ENCODE measurements at regions not wholly inside any gene's neighbourhood (a gene's known extent, or its start where the extent isn't known, plus 50 kb on each side); places are given as distances from the start of the nearest gene placed in this dataset.
A peak's percentile ranks its signal among the peaks of the same experiment; 100 is the strongest.

- ATAC-seq (replicated peaks) (peak; percentile 77 to 80), DNase-seq (peak; percentile 68)
- no peaks in the 10 kb centered on the region for H3K9me3 Mint-ChIP-seq
- peaks cover 19 to 42% of the 10 kb centered on the region in 2 donors for H3K4me1 Mint-ChIP-seq
- H3K27ac Mint-ChIP-seq, result peak overlapping the region; percentile 100
- peak overlapping the region; percentile 94 to 98 for H3K4me3 Mint-ChIP-seq
- no peaks in the 10 kb centered on the region for H3K27me3 Mint-ChIP-seq
- H3K36me3 Mint-ChIP-seq, result peaks cover 24 to 30% of the 10 kb centered on the region in 2 donors
Observed at GRCh38 chr13:50082426-50083281, 67.4 kb downstream of the KCNRG start.

GRCh38 chr13:50085063-50085462 lies 69.8 kb downstream of the KCNRG start:
- no peak overlapping the region for H3K27ac Mint-ChIP-seq
- no peak for DNase-seq
- peaks cover 16 to 31% of the 10 kb centered on the region in 2 donors for H3K4me1 Mint-ChIP-seq
- H3K36me3 Mint-ChIP-seq, result peaks cover 22 to 30% of the 10 kb centered on the region in 2 donors
- no peaks in the 10 kb centered on the region for H3K27me3 Mint-ChIP-seq
- peak overlapping the region in 1 of 2 donors; percentile 16 for H3K4me3 Mint-ChIP-seq
- no peak for ATAC-seq (replicated peaks)
- no peaks in the 10 kb centered on the region for H3K9me3 Mint-ChIP-seq

GRCh38 chr13:50089633-50090032 lies 74.4 kb downstream of the KCNRG start:
- Mint-ChIP-seq H3K4me3 (no peak overlapping the region), H3K27me3 (no peaks in the 10 kb centered on the region), H3K9me3 (no peaks in the 10 kb centered on the region), H3K4me1 (peaks cover 10 to 20% of the 10 kb centered on the region in 2 donors), H3K27ac (no peak overlapping the region), H3K36me3 (peaks cover 14 to 16% of the 10 kb centered on the region in 2 donors)
- ATAC-seq (replicated peaks), result no peak
- no peak for DNase-seq

- no peak overlapping the region for H3K27ac Mint-ChIP-seq
- H3K4me1 Mint-ChIP-seq, result peaks cover 10 to 19% of the 10 kb centered on the region in 2 donors
Observed at GRCh38 chr13:50090211-50090610, 75.0 kb downstream of the KCNRG start.

GRCh38 chr13:50094615-50095293 lies 79.5 kb downstream of the KCNRG start:
- ATAC-seq (replicated peaks) (peak in 1 of 2 donors; percentile 39), DNase-seq (no peak)
- Mint-ChIP-seq H3K27me3 (no peaks in the 10 kb centered on the region), H3K9me3 (peaks cover 10 to 12% of the 10 kb centered on the region in 2 donors), H3K4me1 (peaks cover 14 to 30% of the 10 kb centered on the region in 2 donors), H3K36me3 (peaks cover 25 to 31% of the 10 kb centered on the region in 2 donors), H3K27ac (no peak overlapping the region), H3K4me3 (no peak overlapping the region)

More at GRCh38 chr13:50090211-50090610, 75.0 kb downstream of the KCNRG start:
- Mint-ChIP-seq H3K9me3 (no peaks in the 10 kb centered on the region), H3K27me3 (no peaks in the 10 kb centered on the region), H3K36me3 (peaks cover 14 to 16% of the 10 kb centered on the region in 2 donors), H3K4me3 (no peak overlapping the region)
- DNase-seq (no peak), ATAC-seq (replicated peaks) (no peak)

GRCh38 chr13:50098693-50099092 lies 83.4 kb downstream of the KCNRG start:
- H3K36me3 Mint-ChIP-seq, result peaks cover 43 to 47% of the 10 kb centered on the region in 2 donors
- H3K4me1 Mint-ChIP-seq, result peaks cover 24 to 48% of the 10 kb centered on the region in 2 donors
- DNase-seq, result no peak
- peak overlapping the region in 1 of 2 donors; percentile 57 for H3K4me3 Mint-ChIP-seq
- peak overlapping the region; percentile 88 for H3K27ac Mint-ChIP-seq
- H3K27me3 Mint-ChIP-seq, result no peaks in the 10 kb centered on the region
- H3K9me3 Mint-ChIP-seq, result peaks cover 10 to 12% of the 10 kb centered on the region in 2 donors
- no peak for ATAC-seq (replicated peaks)

GRCh38 chr13:50099473-50099872 lies 84.2 kb downstream of the KCNRG start:
- Mint-ChIP-seq H3K4me3 (no peak overlapping the region), H3K36me3 (peaks cover 46 to 49% of the 10 kb centered on the region in 2 donors), H3K27me3 (no peaks in the 10 kb centered on the region), H3K4me1 (peaks cover 24 to 55% of the 10 kb centered on the region in 2 donors), H3K9me3 (peaks cover 10 to 12% of the 10 kb centered on the region in 2 donors), H3K27ac (no peak overlapping the region)
- ATAC-seq (replicated peaks) (no peak), DNase-seq (no peak)

GRCh38 chr13:50101590-50101989 lies 86.3 kb downstream of the KCNRG start:
- DNase-seq (no peak), ATAC-seq (replicated peaks) (no peak)
- Mint-ChIP-seq H3K4me1 (peaks cover 32 to 67% of the 10 kb centered on the region in 2 donors), H3K27ac (no peak overlapping the region), H3K27me3 (no peaks in the 10 kb centered on the region), H3K36me3 (peaks cover 48 to 55% of the 10 kb centered on the region in 2 donors), H3K9me3 (peaks cover 10 to 12% of the 10 kb centered on the region in 2 donors), H3K4me3 (no peak overlapping the region)

- Mint-ChIP-seq H3K27ac (peak overlapping the region; percentile 51), H3K36me3 (peaks cover 36% of the 10 kb centered on the region in 2 donors), H3K9me3 (no peaks in the 10 kb centered on the region), H3K27me3 (no peaks in the 10 kb centered on the region), H3K4me1 (peaks cover 30 to 60% of the 10 kb centered on the region in 2 donors), H3K4me3 (no peak overlapping the region)
- DNase-seq, result no peak
- no peak for ATAC-seq (replicated peaks)
Observed at GRCh38 chr13:50104493-50104892, 89.2 kb downstream of the KCNRG start.

GRCh38 chr13:50106559-50106958 lies 91.3 kb downstream of the KCNRG start:
- Mint-ChIP-seq H3K36me3 (peaks cover 30 to 35% of the 10 kb centered on the region in 2 donors), H3K9me3 (no peaks in the 10 kb centered on the region), H3K27ac (peak overlapping the region; percentile 66), H3K27me3 (no peaks in the 10 kb centered on the region), H3K4me1 (peaks cover 31 to 69% of the 10 kb centered on the region in 2 donors), H3K4me3 (peak overlapping the region; percentile 56 to 64)
- ATAC-seq (replicated peaks) (peak; percentile 90), DNase-seq (no peak)

- peak overlapping the region; percentile 66 for H3K27ac Mint-ChIP-seq
- peak; percentile 76 to 77 for ATAC-seq (replicated peaks)
- peaks cover 29 to 67% of the 10 kb centered on the region in 2 donors for H3K4me1 Mint-ChIP-seq
- peak overlapping the region; percentile 56 to 64 for H3K4me3 Mint-ChIP-seq
- no peak for DNase-seq
- H3K9me3 Mint-ChIP-seq, result no peaks in the 10 kb centered on the region
- peaks cover 25 to 30% of the 10 kb centered on the region in 2 donors for H3K36me3 Mint-ChIP-seq
- no peaks in the 10 kb centered on the region for H3K27me3 Mint-ChIP-seq
Observed at GRCh38 chr13:50107205-50107604, 92.0 kb downstream of the KCNRG start.

GRCh38 chr13:50114961-50115360 lies 99.7 kb downstream of the KCNRG start:
- no peaks in the 10 kb centered on the region for H3K27me3 Mint-ChIP-seq
- no peak for ATAC-seq (replicated peaks)
- peaks cover 7 to 28% of the 10 kb centered on the region in 2 donors for H3K4me1 Mint-ChIP-seq
- no peak overlapping the region for H3K4me3 Mint-ChIP-seq
- no peak overlapping the region for H3K27ac Mint-ChIP-seq
- peaks cover 0 to 2% of the 10 kb centered on the region in 2 donors for H3K9me3 Mint-ChIP-seq
- peaks cover 5 to 7% of the 10 kb centered on the region in 2 donors for H3K36me3 Mint-ChIP-seq
- DNase-seq, result no peak

GRCh38 chr13:50115695-50116094 lies 100.5 kb downstream of the KCNRG start:
- no peaks in the 10 kb centered on the region for H3K27me3 Mint-ChIP-seq
- H3K4me3 Mint-ChIP-seq, result no peak overlapping the region
- H3K9me3 Mint-ChIP-seq, result peaks cover 0 to 2% of the 10 kb centered on the region in 2 donors
- no peak for DNase-seq
- ATAC-seq (replicated peaks), result no peak
- H3K27ac Mint-ChIP-seq, result no peak overlapping the region
- H3K4me1 Mint-ChIP-seq, result peaks cover 8 to 31% of the 10 kb centered on the region in 2 donors
- H3K36me3 Mint-ChIP-seq, result peaks cover 6 to 9% of the 10 kb centered on the region in 2 donors

- Mint-ChIP-seq H3K4me1 (peaks cover 8 to 33% of the 10 kb centered on the region in 2 donors), H3K27me3 (no peaks in the 10 kb centered on the region), H3K36me3 (peaks cover 7 to 11% of the 10 kb centered on the region in 2 donors), H3K9me3 (peaks cover 0 to 2% of the 10 kb centered on the region in 2 donors), H3K27ac (peak overlapping the region; percentile 61), H3K4me3 (peak overlapping the region in 1 of 2 donors; percentile 27)
- DNase-seq (no peak), ATAC-seq (replicated peaks) (no peak)
Observed at GRCh38 chr13:50116430-50116973, 101.3 kb downstream of the KCNRG start.
